ENCODE measurements at regions not wholly inside any gene's neighbourhood (a gene's known extent, or its start where the extent isn't known, plus 50 kb on each side); places are given as distances from the start of the nearest gene placed in this dataset.

DNA sequence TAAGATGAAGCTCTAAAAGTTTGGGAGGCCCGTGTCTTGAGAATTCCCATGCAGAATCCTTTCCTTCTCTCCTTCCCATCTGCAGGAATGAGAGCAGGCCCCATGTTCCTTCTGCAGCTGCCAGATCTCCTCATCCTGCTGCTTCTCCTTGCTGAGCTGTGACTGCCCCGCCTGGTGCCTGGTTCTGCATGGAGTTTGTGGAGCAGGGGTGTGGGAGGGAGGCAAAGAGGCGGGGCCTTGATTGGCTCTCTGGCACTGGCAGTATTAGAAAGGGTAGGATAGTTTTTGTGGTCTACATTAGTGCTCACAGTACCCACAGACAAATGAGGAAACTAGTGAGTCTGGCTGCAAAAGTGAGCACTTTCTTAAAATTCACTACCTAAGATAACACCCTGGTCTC lies 91.1 kb upstream of the CLPB start:
- no peak overlapping the region for H3K27ac ChIP-seq
- no peaks in the 10 kb centered on the region for H3K4me1 ChIP-seq
- TF ChIP-seq POLR2A (IDR thresholded peaks at IDR 0.05) = no peak
- TF ChIP-seq, protein P1, sequence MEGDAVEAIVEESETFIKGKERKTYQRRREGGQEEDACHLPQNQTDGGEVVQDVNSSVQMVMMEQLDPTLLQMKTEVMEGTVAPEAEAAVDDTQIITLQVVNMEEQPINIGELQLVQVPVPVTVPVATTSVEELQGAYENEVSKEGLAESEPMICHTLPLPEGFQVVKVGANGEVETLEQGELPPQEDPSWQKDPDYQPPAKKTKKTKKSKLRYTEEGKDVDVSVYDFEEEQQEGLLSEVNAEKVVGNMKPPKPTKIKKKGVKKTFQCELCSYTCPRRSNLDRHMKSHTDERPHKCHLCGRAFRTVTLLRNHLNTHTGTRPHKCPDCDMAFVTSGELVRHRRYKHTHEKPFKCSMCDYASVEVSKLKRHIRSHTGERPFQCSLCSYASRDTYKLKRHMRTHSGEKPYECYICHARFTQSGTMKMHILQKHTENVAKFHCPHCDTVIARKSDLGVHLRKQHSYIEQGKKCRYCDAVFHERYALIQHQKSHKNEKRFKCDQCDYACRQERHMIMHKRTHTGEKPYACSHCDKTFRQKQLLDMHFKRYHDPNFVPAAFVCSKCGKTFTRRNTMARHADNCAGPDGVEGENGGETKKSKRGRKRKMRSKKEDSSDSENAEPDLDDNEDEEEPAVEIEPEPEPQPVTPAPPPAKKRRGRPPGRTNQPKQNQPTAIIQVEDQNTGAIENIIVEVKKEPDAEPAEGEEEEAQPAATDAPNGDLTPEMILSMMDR (IDR thresholded peaks at IDR 0.05 in 4 of 5, conservative IDR thresholded peaks at IDR 0.05 in 1 of 5) = no peak
- ATAC-seq = no peak
- H3K4me3 ChIP-seq = no peak overlapping the region
- H3K9me3 ChIP-seq = no peaks in the 10 kb centered on the region
- H3K27me3 ChIP-seq = no peaks in the 10 kb centered on the region
- in situ Hi-C loops (cut with MboI; ENCODE audit: low sequenced_read_pairs in 4 of 4) (no loop called here), intact Hi-C loops (cut with DNase I; ENCODE audit: low total_unique reads) (no loop called here)
- no peaks in the 10 kb centered on the region for H3K36me3 ChIP-seq
- no peak for DNase-seq

DNA sequence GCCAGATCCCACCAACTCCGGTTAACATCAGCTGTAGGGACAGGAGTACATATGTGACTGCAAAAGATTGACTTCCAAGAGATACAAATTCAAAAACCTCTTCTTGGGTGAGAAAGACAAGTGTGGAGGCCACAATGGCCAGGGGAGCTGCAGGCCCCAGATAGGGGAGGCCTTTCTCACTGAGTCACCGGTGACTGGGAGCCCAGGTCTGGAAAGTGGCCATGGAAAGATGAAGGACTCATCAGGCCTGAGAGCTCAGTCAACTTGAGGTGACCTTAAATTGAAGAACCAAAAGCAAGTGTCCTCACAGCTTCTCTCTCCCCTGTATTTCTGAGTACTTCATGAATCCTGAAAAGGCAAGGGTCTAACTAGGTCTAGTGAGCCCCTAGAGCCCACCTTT lies 90.4 kb upstream of the CLPB start:
- TF ChIP-seq POLR2A (IDR thresholded peaks at IDR 0.05) = no peak
- TF ChIP-seq, protein P1 (IDR thresholded peaks at IDR 0.05 in 4 of 5, conservative IDR thresholded peaks at IDR 0.05 in 1 of 5) = no peak
- H3K9me3 ChIP-seq = no peaks in the 10 kb centered on the region
- no peaks in the 10 kb centered on the region for H3K4me1 ChIP-seq
- no peak overlapping the region for H3K27ac ChIP-seq
- no peaks in the 10 kb centered on the region for H3K27me3 ChIP-seq
- DNase-seq = no peak
- no peak overlapping the region for H3K4me3 ChIP-seq
- intact Hi-C loops (cut with DNase I; ENCODE audit: low total_unique reads) = no loop called here
- ATAC-seq = no peak
- in situ Hi-C loops (cut with MboI; ENCODE audit: low sequenced_read_pairs in 4 of 4) = no loop called here
- H3K36me3 ChIP-seq = no peaks in the 10 kb centered on the region

DNA sequence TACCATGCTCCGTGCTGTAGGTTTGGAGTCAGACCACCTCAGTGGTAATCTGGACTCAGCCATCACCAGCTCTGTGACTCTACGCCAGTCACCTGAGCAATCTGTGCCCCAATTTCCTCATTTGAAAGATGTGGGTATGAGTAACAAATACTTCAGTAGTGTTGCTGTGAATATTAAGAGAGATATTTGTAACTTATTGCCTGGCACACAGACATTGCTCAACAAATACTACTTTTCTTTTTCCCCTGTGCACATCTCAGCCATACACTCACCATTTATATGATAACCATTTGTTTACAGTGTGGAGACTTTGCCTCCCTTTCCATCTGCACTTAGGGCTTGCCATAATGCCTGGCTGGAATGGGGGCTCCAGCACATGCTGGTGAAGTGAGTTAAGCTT lies 89.7 kb upstream of the CLPB start:
- TF ChIP-seq, protein P1 (IDR thresholded peaks at IDR 0.05 in 4 of 5, conservative IDR thresholded peaks at IDR 0.05 in 1 of 5) = no peak
- TF ChIP-seq POLR2A (IDR thresholded peaks at IDR 0.05) = no peak
- no peak overlapping the region for H3K27ac ChIP-seq
- in situ Hi-C loops (cut with MboI; ENCODE audit: low sequenced_read_pairs in 4 of 4) = no loop called here
- H3K27me3 ChIP-seq = no peaks in the 10 kb centered on the region
- DNase-seq (no peak), ATAC-seq (no peak)
- H3K4me1 ChIP-seq = no peaks in the 10 kb centered on the region
- no peaks in the 10 kb centered on the region for H3K36me3 ChIP-seq
- intact Hi-C loops (cut with DNase I; ENCODE audit: low total_unique reads) = no loop called here
- H3K4me3 ChIP-seq = no peak overlapping the region
- no peaks in the 10 kb centered on the region for H3K9me3 ChIP-seq

DNA sequence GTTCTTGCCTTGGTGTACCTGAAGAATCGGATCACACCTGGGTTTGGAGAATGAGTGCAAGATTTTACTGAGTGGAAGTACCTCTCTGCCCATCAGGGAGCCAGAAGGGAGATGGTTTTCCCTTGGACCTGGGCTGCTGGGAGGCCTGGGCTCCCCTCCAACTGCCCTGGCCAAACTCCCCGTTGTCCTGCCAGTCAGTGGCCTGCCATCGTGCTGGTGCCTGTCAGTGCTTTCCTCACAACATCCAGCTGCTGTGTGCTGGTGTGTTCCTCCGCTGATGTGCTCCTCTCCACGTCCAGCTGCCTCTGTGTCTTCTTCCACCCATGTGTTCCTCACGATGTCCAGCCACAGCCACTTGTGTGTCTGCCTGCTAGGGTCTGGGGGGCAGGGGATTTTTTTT lies 87.9 kb upstream of the CLPB start:
- ATAC-seq (no peak), DNase-seq (no peak)
- intact Hi-C loops (cut with DNase I; ENCODE audit: low total_unique reads) (no loop called here), in situ Hi-C loops (cut with MboI; ENCODE audit: low sequenced_read_pairs in 4 of 4) (no loop called here)
- Histone ChIP-seq H3K27me3 (no peaks in the 10 kb centered on the region), H3K4me3 (no peak overlapping the region), H3K4me1 (no peaks in the 10 kb centered on the region), H3K9me3 (no peaks in the 10 kb centered on the region), H3K36me3 (no peaks in the 10 kb centered on the region), H3K27ac (no peak overlapping the region)
- TF ChIP-seq, protein P1 (IDR thresholded peaks at IDR 0.05 in 4 of 5, conservative IDR thresholded peaks at IDR 0.05 in 1 of 5) = no peak
- no peak for TF ChIP-seq POLR2A (IDR thresholded peaks at IDR 0.05)

DNA sequence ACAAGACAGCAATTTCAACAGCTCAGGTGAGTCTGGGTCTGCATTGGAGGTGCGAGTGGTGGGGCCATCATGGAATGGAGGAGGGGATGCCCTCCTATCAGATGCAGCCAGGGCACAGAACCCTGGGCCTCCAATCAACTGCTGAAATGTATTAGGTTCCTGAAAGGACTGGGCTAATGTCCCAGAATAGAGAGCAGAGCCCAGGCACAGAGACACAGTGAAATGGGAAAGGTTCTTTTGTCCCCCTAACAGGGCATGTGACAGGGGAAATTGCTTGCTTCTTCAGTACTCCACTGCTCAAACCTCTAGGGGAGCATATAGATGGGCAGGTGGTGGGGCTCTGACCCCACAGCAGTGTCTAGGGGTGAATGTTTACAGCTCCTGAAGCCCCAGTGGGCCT lies 87.3 kb upstream of the CLPB start:
- no peak for DNase-seq
- intact Hi-C loops (cut with DNase I; ENCODE audit: low total_unique reads) (no loop called here), in situ Hi-C loops (cut with MboI; ENCODE audit: low sequenced_read_pairs in 4 of 4) (no loop called here)
- Histone ChIP-seq H3K9me3 (no peaks in the 10 kb centered on the region), H3K27me3 (no peaks in the 10 kb centered on the region), H3K36me3 (no peaks in the 10 kb centered on the region), H3K27ac (no peak overlapping the region), H3K4me1 (no peaks in the 10 kb centered on the region), H3K4me3 (no peak overlapping the region)
- ATAC-seq = no peak
- TF ChIP-seq, protein P1 (IDR thresholded peaks at IDR 0.05 in 4 of 5, conservative IDR thresholded peaks at IDR 0.05 in 1 of 5) = no peak
- TF ChIP-seq POLR2A (IDR thresholded peaks at IDR 0.05) = no peak
